GM12878 (cell line): ENCODE measurements at regions not wholly inside any gene's neighbourhood (a gene's known extent, or its start where the extent isn't known, plus 50 kb on each side); places are given as distances from the start of the nearest gene placed in this dataset.

Source experiments
- ATAC-seq: fragments of 200-7000 bp; cut with Tn5 transposase; 3 replicates; pipeline ENCODE4 v1.9.1; 2020; ENCODE audit warnings: mild to moderate bottlenecking, moderate library complexity
- BruUV-seq: library from RNA; stranded (reverse); fragments of 400-500 nt; replicated peaks from 2 replicates; lab custom pipeline; 2021; lab: Mats Ljungman, UMichigan
- CTCF ChIA-PET: fragments of 300-600 bp; sonication (Branson Sonifier 250); formaldehyde crosslinking; extraction: SDS; loops from one replicate; lab custom pipeline; 2021; ENCODE audit warnings: inconsistent platforms; lab: Yijun Ruan, JAX
- POLR2A ChIA-PET: fragments of 350-600 bp; formaldehyde crosslinking; extraction: SDS; loops from one replicate; lab custom pipeline; 2021; ENCODE audit warnings: inconsistent platforms; lab: Charles Lee
- RAD21 ChIA-PET: fragments of 300-600 bp; sonication (Branson Sonifier 250); formaldehyde crosslinking; loops from one replicate; lab custom pipeline; 2023; ENCODE audit warnings: antibody characterized with exemption; ENCODE audit not compliant: unreplicated experiment; lab: Charles Lee
- SMC1A ChIA-PET: fragments of 300-600 bp; sonication (Branson Sonifier 250); formaldehyde crosslinking; loops from one replicate; lab custom pipeline; 2023; ENCODE audit not compliant: unreplicated experiment, uncharacterized antibody; lab: Charles Lee
- DNase-seq: peaks from one replicate; pipeline ENCODE4 v3.0.0-alpha.2; 2011; ENCODE audit warnings: low read depth, low spot score
- FAIRE-seq: peaks from 3 replicates; lab custom pipeline; 2011; peaks lifted over from hg19 to GRCh38; lab: Jason Lieb, UNC
- H2AFZ ChIP-seq: 2 replicates; pipeline ENCODE4 v1.6.0; 2011; ENCODE audit warnings: low read depth, low read length, control low read depth; ENCODE audit not compliant: control insufficient read depth
- H3K27ac ChIP-seq: 2 replicates; pipeline ENCODE4 v1.5.1; 2011; ENCODE audit warnings: control low read depth; ENCODE audit not compliant: control insufficient read depth, insufficient read depth
- H3K27me3 ChIP-seq, 2 experiments: replicated peaks in 1 of 2; 2 replicates each; pipeline versions ENCODE4 v1.6.0 to v1.6.1; 2011; ENCODE audit warnings: low read length in 1 of 2; ENCODE audit not compliant: control insufficient read depth in 2 of 2, insufficient read depth in 2 of 2
- H3K36me3 ChIP-seq, 2 experiments: 2 replicates each; pipeline ENCODE4 v1.5.1; 2011; ENCODE audit warnings: low read length in 1 of 2; ENCODE audit not compliant: control insufficient read depth in 2 of 2, insufficient read depth in 2 of 2
- H3K4me1 ChIP-seq: 2 replicates; pipeline ENCODE4 v1.6.1; 2011; ENCODE audit warnings: mild to moderate bottlenecking, low read length, moderate library complexity, mixed read lengths; ENCODE audit not compliant: control insufficient read depth, insufficient read depth
- H3K4me2 ChIP-seq: 2 replicates; pipeline ENCODE4 v1.6.0; 2011; ENCODE audit warnings: control low read depth; ENCODE audit not compliant: control insufficient read depth, insufficient read depth
- H3K4me3 ChIP-seq: fragments of 200-600 bp; sonication (generic); 2 replicates; pipeline ENCODE4 v1.5.1; 2016
- H3K79me2 ChIP-seq: 2 replicates; pipeline ENCODE4 v1.6.0; 2011; ENCODE audit warnings: low read length; ENCODE audit not compliant: control insufficient read depth, insufficient read depth
- H3K9ac ChIP-seq: 2 replicates; pipeline ENCODE4 v1.8.0; 2011; ENCODE audit warnings: low read length, control low read depth, mixed read lengths; ENCODE audit not compliant: control insufficient read depth, insufficient read depth
- H3K9me3 ChIP-seq: replicated peaks from 3 replicates; pipeline ENCODE4 v1.5.1; 2011; ENCODE audit warnings: mild to moderate bottlenecking, low read length; ENCODE audit not compliant: control insufficient read depth, insufficient read depth
- H4K20me1 ChIP-seq: 2 replicates; pipeline ENCODE4 v1.6.0; 2011; ENCODE audit not compliant: control insufficient read depth, insufficient read depth
- CREB1 ChIP-seq: IDR thresholded peaks from 2 replicates; pipeline ENCODE4 v1.6.1; 2012; ENCODE audit warnings: low read depth, mild to moderate bottlenecking, inconsistent platforms
- EED ChIP-seq: sonication (generic); IDR thresholded peaks from 2 replicates; pipeline ENCODE4 v1.6.1; 2016; ENCODE audit warnings: antibody characterized with exemption, low read depth
- MLLT1 ChIP-seq: fragments of 450-650 bp; IDR thresholded peaks from 2 replicates; pipeline ENCODE4 v1.6.1; 2016; ENCODE audit warnings: mild to moderate bottlenecking
- NR2C1 ChIP-seq: fragments of 450-650 bp; IDR thresholded peaks from 2 replicates; pipeline ENCODE4 v1.6.1; 2017; ENCODE audit warnings: antibody characterized with exemption, mild to moderate bottlenecking, moderate library complexity
- PAX5 ChIP-seq: IDR thresholded peaks from 2 replicates; pipeline ENCODE4 v1.6.1; 2011; ENCODE audit warnings: low read depth, low read length, borderline replicate concordance
- PML ChIP-seq: IDR thresholded peaks from 2 replicates; pipeline ENCODE4 v1.6.1; 2012; ENCODE audit warnings: low read length, inconsistent platforms
- RB1 ChIP-seq: fragments of 450-650 bp; formaldehyde crosslinking; IDR thresholded peaks from 2 replicates; pipeline ENCODE4 v1.6.1; 2017; ENCODE audit warnings: mild to moderate bottlenecking, borderline replicate concordance
- RBBP5 ChIP-seq: fragments of 200-600 bp; sonication (generic); conservative IDR thresholded peaks from 2 replicates; pipeline ENCODE4 v1.6.1; 2016
- RFX5 ChIP-seq: IDR thresholded peaks from 2 replicates; pipeline ENCODE4 v1.6.1; 2011; ENCODE audit warnings: low read depth, low read length, improper control_type of control experiment
- SIN3A ChIP-seq: IDR thresholded peaks from 2 replicates; pipeline ENCODE4 v1.6.1; 2012; ENCODE audit warnings: low read depth, low read length, improper control_type of control experiment
- SIX5 ChIP-seq: IDR thresholded peaks from 2 replicates; pipeline ENCODE4 v1.6.1; 2011; ENCODE audit warnings: mild to moderate bottlenecking, low read depth, low read length, moderate library complexity; ENCODE audit not compliant: severe bottlenecking
- SMAD1 ChIP-seq: fragments of 450-650 bp; IDR thresholded peaks from 2 replicates; pipeline ENCODE4 v1.6.1; 2018; ENCODE audit warnings: mild to moderate bottlenecking, low read depth; ENCODE audit not compliant: partially characterized antibody
- SUZ12 ChIP-seq: fragments of 200-600 bp; sonication (generic); IDR thresholded peaks from one replicate; pipeline ENCODE4 v1.6.1; 2018; ENCODE audit warnings: antibody characterized with exemption, mild to moderate bottlenecking; ENCODE audit not compliant: unreplicated experiment
- WGBS: methylation state at CpG from one replicate; pipeline ENCODE4 v1.1.6; 2016; ENCODE audit warnings: low lambda C conversion rate; ENCODE audit not compliant: insufficient replicate concordance, insufficient coverage; ENCODE audit errors: missing lambda C conversion rate; 5-methylcytosine and 5-hydroxymethylcytosine counted together
- in situ Hi-C: fragments of 300-500 bp; cut with MboI; formaldehyde crosslinking; loops from 9 replicates; pipeline ENCODE4 v1.14.3; 2018; ENCODE audit warnings: mixed read lengths
- intact Hi-C: fragments of 100-400 bp; cut with micrococcal nuclease; formaldehyde crosslinking; loops from one replicate; pipeline ENCODE4 v1.14.2; 2022; ENCODE audit not compliant: unreplicated experiment
- TF ChIP-seq, protein P1 (sequence below): fragments of 450-650 bp; IDR thresholded peaks from 2 replicates; pipeline ENCODE4 v1.6.1; 2016; ENCODE audit warnings: mild to moderate bottlenecking
- TF ChIP-seq, protein P2 (sequence below): fragments of 450-650 bp; IDR thresholded peaks from 2 replicates; pipeline ENCODE4 v1.6.1; 2017; ENCODE audit warnings: mild to moderate bottlenecking, moderate library complexity

- TF ChIP-seq, protein P1, sequence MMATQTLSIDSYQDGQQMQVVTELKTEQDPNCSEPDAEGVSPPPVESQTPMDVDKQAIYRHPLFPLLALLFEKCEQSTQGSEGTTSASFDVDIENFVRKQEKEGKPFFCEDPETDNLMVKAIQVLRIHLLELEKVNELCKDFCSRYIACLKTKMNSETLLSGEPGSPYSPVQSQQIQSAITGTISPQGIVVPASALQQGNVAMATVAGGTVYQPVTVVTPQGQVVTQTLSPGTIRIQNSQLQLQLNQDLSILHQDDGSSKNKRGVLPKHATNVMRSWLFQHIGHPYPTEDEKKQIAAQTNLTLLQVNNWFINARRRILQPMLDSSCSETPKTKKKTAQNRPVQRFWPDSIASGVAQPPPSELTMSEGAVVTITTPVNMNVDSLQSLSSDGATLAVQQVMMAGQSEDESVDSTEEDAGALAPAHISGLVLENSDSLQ, result no peak
- TF ChIP-seq RB1 (no peak), RBBP5 (no peak), PML (no peak), SIN3A (no peak), MLLT1 (no peak), SIX5 (no peak)
Measured at GRCh38 chr20:40017765-40018164, 671.3 kb downstream of the MAFB start (continued).

GRCh38 chr20:40016890-40017289 lies 672.1 kb downstream of the MAFB start:
- no TSS peak for BruUV-seq
- H3K27me3 ChIP-seq, result no peaks in the 10 kb centered on the region; a peak in 1 of 4 replicates
- ATAC-seq (no peak), DNase-seq (no peak), FAIRE-seq (no peak)
- H3K79me2 ChIP-seq, result no peaks in the 10 kb centered on the region
- SMC1A ChIA-PET, result interaction anchor here (1.2 kb wide), 1 partner anchor 16 kb away, joined by 3 read pairs; no protein-coding TSS in a partner anchor
- H3K9ac ChIP-seq, result no peak overlapping the region
- CTCF ChIA-PET, result no interaction called here
- no peak overlapping the region for H3K27ac ChIP-seq
- in situ Hi-C loops, result no loop called here
- no peaks in the 10 kb centered on the region for H3K36me3 ChIP-seq
- RAD21 ChIA-PET, result no interaction called here
- POLR2A ChIA-PET, result no interaction called here
- H4K20me1 ChIP-seq, result no peaks in the 10 kb centered on the region
- TF ChIP-seq NR2C1 (no peak), SUZ12 (no peak), CREB1 (no peak), EED (no peak), PAX5 (no peak), RFX5 (no peak), SMAD1 (no peak)
- TF ChIP-seq, protein P2, sequence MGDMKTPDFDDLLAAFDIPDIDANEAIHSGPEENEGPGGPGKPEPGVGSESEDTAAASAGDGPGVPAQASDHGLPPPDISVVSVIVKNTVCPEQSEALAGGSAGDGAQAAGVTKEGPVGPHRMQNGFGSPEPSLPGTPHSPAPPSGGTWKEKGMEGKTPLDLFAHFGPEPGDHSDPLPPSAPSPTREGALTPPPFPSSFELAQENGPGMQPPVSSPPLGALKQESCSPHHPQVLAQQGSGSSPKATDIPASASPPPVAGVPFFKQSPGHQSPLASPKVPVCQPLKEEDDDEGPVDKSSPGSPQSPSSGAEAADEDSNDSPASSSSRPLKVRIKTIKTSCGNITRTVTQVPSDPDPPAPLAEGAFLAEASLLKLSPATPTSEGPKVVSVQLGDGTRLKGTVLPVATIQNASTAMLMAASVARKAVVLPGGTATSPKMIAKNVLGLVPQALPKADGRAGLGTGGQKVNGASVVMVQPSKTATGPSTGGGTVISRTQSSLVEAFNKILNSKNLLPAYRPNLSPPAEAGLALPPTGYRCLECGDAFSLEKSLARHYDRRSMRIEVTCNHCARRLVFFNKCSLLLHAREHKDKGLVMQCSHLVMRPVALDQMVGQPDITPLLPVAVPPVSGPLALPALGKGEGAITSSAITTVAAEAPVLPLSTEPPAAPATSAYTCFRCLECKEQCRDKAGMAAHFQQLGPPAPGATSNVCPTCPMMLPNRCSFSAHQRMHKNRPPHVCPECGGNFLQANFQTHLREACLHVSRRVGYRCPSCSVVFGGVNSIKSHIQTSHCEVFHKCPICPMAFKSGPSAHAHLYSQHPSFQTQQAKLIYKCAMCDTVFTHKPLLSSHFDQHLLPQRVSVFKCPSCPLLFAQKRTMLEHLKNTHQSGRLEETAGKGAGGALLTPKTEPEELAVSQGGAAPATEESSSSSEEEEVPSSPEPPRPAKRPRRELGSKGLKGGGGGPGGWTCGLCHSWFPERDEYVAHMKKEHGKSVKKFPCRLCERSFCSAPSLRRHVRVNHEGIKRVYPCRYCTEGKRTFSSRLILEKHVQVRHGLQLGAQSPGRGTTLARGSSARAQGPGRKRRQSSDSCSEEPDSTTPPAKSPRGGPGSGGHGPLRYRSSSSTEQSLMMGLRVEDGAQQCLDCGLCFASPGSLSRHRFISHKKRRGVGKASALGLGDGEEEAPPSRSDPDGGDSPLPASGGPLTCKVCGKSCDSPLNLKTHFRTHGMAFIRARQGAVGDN, result no peak
- TF ChIP-seq, all 136 proteins: peak for 0
- H3K4me1 ChIP-seq, result no peaks in the 10 kb centered on the region
- H2AFZ ChIP-seq, result no peak overlapping the region
- no peaks in the 10 kb centered on the region for H3K9me3 ChIP-seq
- 27% methylated on average over 4 of the region's 4 CpGs for WGBS
- H3K4me2 ChIP-seq, result no peak overlapping the region
- no peak overlapping the region for H3K4me3 ChIP-seq
- intact Hi-C loops, result no loop called here
